ENCODE measurements at regions not wholly inside any gene's neighbourhood (a gene's known extent, or its start where the extent isn't known, plus 50 kb on each side); places are given as distances from the start of the nearest gene placed in this dataset.

- no peak for TF ChIP-seq YY1 (IDR thresholded peaks at IDR 0.05; ENCODE audit: low read depth)
- TF ChIP-seq EZH2phosphoT487 (IDR thresholded peaks at IDR 0.05; ENCODE audit: borderline replicate concordance, low read depth): no peak
- TF ChIP-seq, protein P1, sequence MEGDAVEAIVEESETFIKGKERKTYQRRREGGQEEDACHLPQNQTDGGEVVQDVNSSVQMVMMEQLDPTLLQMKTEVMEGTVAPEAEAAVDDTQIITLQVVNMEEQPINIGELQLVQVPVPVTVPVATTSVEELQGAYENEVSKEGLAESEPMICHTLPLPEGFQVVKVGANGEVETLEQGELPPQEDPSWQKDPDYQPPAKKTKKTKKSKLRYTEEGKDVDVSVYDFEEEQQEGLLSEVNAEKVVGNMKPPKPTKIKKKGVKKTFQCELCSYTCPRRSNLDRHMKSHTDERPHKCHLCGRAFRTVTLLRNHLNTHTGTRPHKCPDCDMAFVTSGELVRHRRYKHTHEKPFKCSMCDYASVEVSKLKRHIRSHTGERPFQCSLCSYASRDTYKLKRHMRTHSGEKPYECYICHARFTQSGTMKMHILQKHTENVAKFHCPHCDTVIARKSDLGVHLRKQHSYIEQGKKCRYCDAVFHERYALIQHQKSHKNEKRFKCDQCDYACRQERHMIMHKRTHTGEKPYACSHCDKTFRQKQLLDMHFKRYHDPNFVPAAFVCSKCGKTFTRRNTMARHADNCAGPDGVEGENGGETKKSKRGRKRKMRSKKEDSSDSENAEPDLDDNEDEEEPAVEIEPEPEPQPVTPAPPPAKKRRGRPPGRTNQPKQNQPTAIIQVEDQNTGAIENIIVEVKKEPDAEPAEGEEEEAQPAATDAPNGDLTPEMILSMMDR (IDR thresholded peaks at IDR 0.05): no peak
- no peak for TF ChIP-seq TEAD4 (IDR thresholded peaks at IDR 0.05; ENCODE audit: borderline replicate concordance, insufficient read depth)
- no peak for TF ChIP-seq JUND (IDR thresholded peaks at IDR 0.05)
- no peak for TF ChIP-seq TCF12 (IDR thresholded peaks at IDR 0.05)
- no peak for TF ChIP-seq EP300 (IDR thresholded peaks at IDR 0.05; ENCODE audit: borderline replicate concordance in 1 of 2, low read depth in 1 of 2, low read length in 1 of 2)
- no peak for TF ChIP-seq RAD21 (IDR thresholded peaks at IDR 0.05; ENCODE audit: low read length)
- no peak for TF ChIP-seq CHD2 (IDR thresholded peaks at IDR 0.05; ENCODE audit: low read length, partially characterized antibody)
- TF ChIP-seq RFX5 (IDR thresholded peaks at IDR 0.05; ENCODE audit: low read length): no peak
- no peak for TF ChIP-seq SMC3 (IDR thresholded peaks at IDR 0.05; ENCODE audit: low read depth, low read length)
- no peak for TF ChIP-seq FOXM1 (IDR thresholded peaks at IDR 0.05; ENCODE audit: low read depth)
- TF ChIP-seq POLR2AphosphoS5 (IDR thresholded peaks at IDR 0.05; ENCODE audit: low read depth, low read length): no peak
Measured at GRCh38 chr12:97306147-97306546, 156.5 kb upstream of the RMST start.
